Mesendoderm (in vitro differentiated cells): ENCODE measurements at regions not wholly inside any gene's neighbourhood (a gene's known extent, or its start where the extent isn't known, plus 50 kb on each side); places are given as distances from the start of the nearest gene placed in this dataset.

Experiments used
- DNase-seq: peaks from one replicate; pipeline ENCODE4 v3.0.0; 2013
- H2AK5ac ChIP-seq: 2 replicates; pipeline ENCODE4 v1.6.1; 2013; ENCODE audit warnings: low read length, inconsistent platforms
- H2BK120ac ChIP-seq: 2 replicates; pipeline ENCODE4 v1.6.1; 2013; ENCODE audit warnings: low read depth, mild to moderate bottlenecking, low read length, moderate library complexity, mixed read lengths
- H2BK15ac ChIP-seq: replicated peaks from 2 replicates; pipeline ENCODE4 v1.6.1; 2013; ENCODE audit warnings: low read depth, mild to moderate bottlenecking, moderate library complexity
- H2BK5ac ChIP-seq: 2 replicates; pipeline ENCODE4 v1.6.1; 2013; ENCODE audit warnings: low read length, inconsistent platforms
- H3K18ac ChIP-seq: 2 replicates; pipeline ENCODE4 v1.6.1; 2013; ENCODE audit warnings: mild to moderate bottlenecking, low read length, mixed read lengths
- H3K23ac ChIP-seq: one replicate; pipeline ENCODE4 v1.6.1; 2013; ENCODE audit warnings: low read length
- H3K27ac ChIP-seq: 2 replicates; pipeline ENCODE4 v1.5.1; 2013; ENCODE audit warnings: low read depth, mild to moderate bottlenecking, inconsistent platforms, low read length, moderate library complexity
- H3K27me3 ChIP-seq: 2 replicates; pipeline ENCODE4 v1.6.1; 2013; ENCODE audit warnings: low read length, control low read depth, mild to moderate bottlenecking, inconsistent platforms; ENCODE audit not compliant: insufficient read depth, poor library complexity
- H3K36me3 ChIP-seq: 2 replicates; pipeline ENCODE4 v1.6.1; 2013; ENCODE audit warnings: low read length, inconsistent platforms; ENCODE audit not compliant: control insufficient read depth, insufficient read depth
- H3K4ac ChIP-seq: one replicate; pipeline ENCODE4 v1.6.1; 2013; ENCODE audit warnings: low read depth, mild to moderate bottlenecking, low read length, moderate library complexity
- H3K4me1 ChIP-seq: 2 replicates; pipeline ENCODE4 v1.6.1; 2013; ENCODE audit warnings: low read depth, low read length, inconsistent platforms; ENCODE audit not compliant: control insufficient read depth
- H3K4me2 ChIP-seq: 2 replicates; pipeline ENCODE4 v1.6.1; 2013; ENCODE audit warnings: low read length
- H3K4me3 ChIP-seq: 2 replicates; pipeline ENCODE4 v1.5.1; 2013; ENCODE audit warnings: mild to moderate bottlenecking, low read length
- H3K56ac ChIP-seq: one replicate; pipeline ENCODE4 v1.6.1; 2013; ENCODE audit warnings: low read length
- H3K79me1 ChIP-seq: 2 replicates; pipeline ENCODE4 v1.6.1; 2013; ENCODE audit warnings: low read length, inconsistent platforms
- H3K79me2 ChIP-seq: 2 replicates; pipeline ENCODE4 v1.6.1; 2013; ENCODE audit warnings: mild to moderate bottlenecking, low read length; ENCODE audit not compliant: control insufficient read depth, insufficient read depth
- H3K9ac ChIP-seq: 2 replicates; pipeline ENCODE4 v1.6.1; 2013; ENCODE audit warnings: low read length, inconsistent platforms
- H4K5ac ChIP-seq: one replicate; pipeline ENCODE4 v1.6.1; 2013; ENCODE audit warnings: low read length
- H4K8ac ChIP-seq: one replicate; pipeline ENCODE4 v1.6.1; 2013; ENCODE audit warnings: low read depth, mild to moderate bottlenecking, control low read depth, low read length, moderate library complexity
- WGBS: extraction: QIAGEN DNeasy Blood & Tissue Kit; methylation state at CpG from one replicate; pipeline ENCODE4 v1.1.7; 2013; ENCODE audit warnings: low lambda C conversion rate, missing lambda C conversion rate; ENCODE audit not compliant: insufficient coverage; ENCODE audit errors: extremely low coverage; 5-methylcytosine and 5-hydroxymethylcytosine counted together

DNA sequence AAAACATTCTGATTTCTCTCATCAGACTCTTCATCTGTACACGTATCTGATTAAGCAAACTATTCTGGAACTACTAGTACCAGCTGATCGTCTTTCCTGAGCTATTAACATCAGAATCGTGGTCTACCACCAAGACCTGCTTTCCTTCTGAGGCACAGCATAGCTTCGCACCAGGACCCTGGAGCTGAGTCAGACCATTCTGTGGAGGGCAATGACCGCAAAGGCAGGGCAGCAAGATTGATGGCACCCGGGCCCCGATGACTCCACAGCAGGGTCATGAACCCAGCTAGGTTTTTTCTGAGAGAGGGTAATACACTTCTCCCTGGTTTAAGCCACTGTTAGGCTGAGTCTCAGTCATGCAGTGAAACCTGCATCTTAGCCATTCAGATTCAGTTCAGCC is 158.7 kb upstream of the GPR12 start:
- H2BK5ac ChIP-seq, result no peak overlapping the region
- no peak overlapping the region for H3K4me2 ChIP-seq
- DNase-seq, result no peak
- no peak overlapping the region for H3K4me3 ChIP-seq
- no peak overlapping the region for H3K9ac ChIP-seq
- WGBS, result no CpG with 5 or more reads among the region's 7 CpGs
- H3K4me1 ChIP-seq, result no peaks in the 10 kb centered on the region
- H2BK15ac ChIP-seq, result no peak overlapping the region
- no peak overlapping the region for H2AK5ac ChIP-seq
- no peaks in the 10 kb centered on the region for H3K36me3 ChIP-seq
- no peak overlapping the region for H2BK120ac ChIP-seq
- H3K79me2 ChIP-seq, result no peaks in the 10 kb centered on the region
- no peak overlapping the region for H3K23ac ChIP-seq
- no peak overlapping the region for H3K27ac ChIP-seq
- H3K56ac ChIP-seq, result no peak overlapping the region
- no peak overlapping the region for H4K8ac ChIP-seq
- H3K79me1 ChIP-seq, result no peaks in the 10 kb centered on the region
- H4K5ac ChIP-seq, result no peak overlapping the region
- no peaks in the 10 kb centered on the region for H3K27me3 ChIP-seq
- H3K4ac ChIP-seq, result no peak overlapping the region
- H3K18ac ChIP-seq, result no peak overlapping the region

DNA sequence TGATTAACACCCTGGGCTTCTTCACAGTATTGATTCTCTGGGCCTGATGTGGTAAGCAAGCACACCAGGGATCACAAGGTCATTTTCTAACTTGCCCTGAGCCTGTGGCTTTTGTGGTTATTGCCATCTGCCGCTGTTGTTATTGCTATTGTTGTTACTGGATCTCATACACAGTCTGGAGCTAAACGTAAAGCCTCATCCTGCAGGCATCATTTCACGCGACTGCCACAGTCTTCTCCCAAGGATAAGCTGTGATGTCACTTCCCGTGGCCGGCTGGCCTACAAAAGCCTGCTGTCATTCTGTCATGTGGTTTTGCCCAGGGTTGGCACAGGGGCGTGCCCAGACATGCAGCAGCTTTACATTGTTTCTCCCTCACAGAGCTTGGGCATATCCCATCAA is 154.0 kb upstream of the GPR12 start:
- Histone ChIP-seq H3K4me1 (no peaks in the 10 kb centered on the region), H4K5ac (no peak overlapping the region), H2BK15ac (no peak overlapping the region), H3K27ac (no peak overlapping the region), H3K23ac (no peak overlapping the region), H3K27me3 (no peaks in the 10 kb centered on the region), H4K8ac (no peak overlapping the region), H3K4ac (no peak overlapping the region), H2BK120ac (no peak overlapping the region), H2AK5ac (no peak overlapping the region), H2BK5ac (no peak overlapping the region), H3K9ac (no peak overlapping the region), H3K18ac (no peak overlapping the region), H3K79me1 (no peaks in the 10 kb centered on the region), H3K79me2 (no peaks in the 10 kb centered on the region), H3K4me2 (no peak overlapping the region), H3K36me3 (no peaks in the 10 kb centered on the region), H3K56ac (no peak overlapping the region), H3K4me3 (no peak overlapping the region)
- WGBS, result no CpG with 5 or more reads among the region's 7 CpGs
- no peak for DNase-seq

DNA sequence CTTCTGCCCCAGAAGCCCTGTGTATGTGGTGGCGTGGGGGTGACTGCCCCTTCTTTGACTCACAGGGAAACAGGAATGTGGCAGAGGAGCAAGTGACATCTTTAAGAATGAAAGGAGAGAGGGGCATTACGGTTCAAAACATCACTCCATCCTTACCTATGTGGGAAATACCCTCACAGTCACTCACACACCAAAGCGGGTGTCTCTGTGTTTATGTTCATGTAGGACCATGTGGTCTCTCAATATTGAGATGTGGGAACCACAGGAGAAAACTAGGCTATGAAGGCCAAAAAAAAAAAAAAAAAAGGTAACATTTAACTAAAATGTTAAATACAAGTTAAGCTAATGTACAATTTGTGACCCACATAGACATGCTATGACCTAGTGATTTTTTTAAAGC is 153.6 kb upstream of the GPR12 start:
- no peak for DNase-seq
- Histone ChIP-seq H3K18ac (no peak overlapping the region), H4K8ac (no peak overlapping the region), H3K79me1 (no peaks in the 10 kb centered on the region), H4K5ac (no peak overlapping the region), H2BK5ac (no peak overlapping the region), H3K4me3 (no peak overlapping the region), H3K23ac (no peak overlapping the region), H3K9ac (no peak overlapping the region), H2BK15ac (no peak overlapping the region), H2AK5ac (no peak overlapping the region), H3K27me3 (no peaks in the 10 kb centered on the region), H2BK120ac (no peak overlapping the region), H3K36me3 (no peaks in the 10 kb centered on the region), H3K4me2 (no peak overlapping the region), H3K56ac (no peak overlapping the region), H3K4ac (no peak overlapping the region), H3K4me1 (no peaks in the 10 kb centered on the region), H3K27ac (no peak overlapping the region), H3K79me2 (no peaks in the 10 kb centered on the region)
- no CpG with 5 or more reads among the region's 3 CpGs for WGBS

GRCh38 chr13:26910754-26911465 is 150.3 kb upstream of the GPR12 start:
- no peak overlapping the region for H3K4ac ChIP-seq
- H3K4me3 ChIP-seq, result no peak overlapping the region
- no peak overlapping the region for H2BK5ac ChIP-seq
- no peaks in the 10 kb centered on the region for H3K79me1 ChIP-seq
- no peaks in the 10 kb centered on the region for H3K79me2 ChIP-seq
- H3K27ac ChIP-seq, result no peak overlapping the region
- no peaks in the 10 kb centered on the region for H3K27me3 ChIP-seq
- H3K23ac ChIP-seq, result no peak overlapping the region
- no peaks in the 10 kb centered on the region for H3K4me1 ChIP-seq
- H3K18ac ChIP-seq, result no peak overlapping the region
- no peak overlapping the region for H3K9ac ChIP-seq
- H3K4me2 ChIP-seq, result no peak overlapping the region
- H2BK15ac ChIP-seq, result no peak overlapping the region
- no peak overlapping the region for H2AK5ac ChIP-seq
- no peak overlapping the region for H3K56ac ChIP-seq
- no peaks in the 10 kb centered on the region for H3K36me3 ChIP-seq
- no peak overlapping the region for H4K5ac ChIP-seq
- no peak overlapping the region for H2BK120ac ChIP-seq
- no peak overlapping the region for H4K8ac ChIP-seq
- no peak for DNase-seq
- WGBS, result no CpG with 5 or more reads among the region's 13 CpGs

DNA sequence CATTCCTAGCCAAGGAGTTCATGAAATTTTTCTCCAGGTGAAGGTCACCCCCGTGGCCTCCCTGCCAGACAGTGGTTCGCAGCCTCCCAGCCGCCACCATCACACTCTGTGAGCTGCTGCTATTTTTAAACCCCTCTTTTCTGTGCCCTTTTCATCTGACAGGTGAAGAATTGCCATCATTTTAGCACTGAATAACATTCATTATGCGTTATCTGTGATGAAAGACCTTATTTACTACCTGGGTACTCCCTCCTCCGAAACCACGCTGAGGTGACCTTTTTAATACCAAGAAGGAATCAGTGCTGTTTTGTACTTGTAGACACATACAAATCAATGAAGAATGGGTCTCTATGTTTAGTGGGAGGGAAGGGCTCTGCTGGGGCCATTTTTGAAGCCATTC is 148.9 kb upstream of the GPR12 start:
- Histone ChIP-seq H3K79me2 (no peaks in the 10 kb centered on the region), H3K9ac (no peak overlapping the region), H3K4me3 (no peak overlapping the region), H3K18ac (no peak overlapping the region), H3K23ac (no peak overlapping the region), H3K36me3 (no peaks in the 10 kb centered on the region), H4K5ac (no peak overlapping the region), H3K27ac (no peak overlapping the region), H2BK15ac (no peak overlapping the region), H4K8ac (no peak overlapping the region), H3K4me1 (no peaks in the 10 kb centered on the region), H2BK120ac (no peak overlapping the region), H3K79me1 (no peaks in the 10 kb centered on the region), H2BK5ac (no peak overlapping the region), H3K56ac (no peak overlapping the region), H3K4me2 (no peak overlapping the region), H2AK5ac (no peak overlapping the region), H3K4ac (no peak overlapping the region), H3K27me3 (no peaks in the 10 kb centered on the region)
- no peak for DNase-seq
- no CpG with 5 or more reads among the region's 6 CpGs for WGBS

DNA sequence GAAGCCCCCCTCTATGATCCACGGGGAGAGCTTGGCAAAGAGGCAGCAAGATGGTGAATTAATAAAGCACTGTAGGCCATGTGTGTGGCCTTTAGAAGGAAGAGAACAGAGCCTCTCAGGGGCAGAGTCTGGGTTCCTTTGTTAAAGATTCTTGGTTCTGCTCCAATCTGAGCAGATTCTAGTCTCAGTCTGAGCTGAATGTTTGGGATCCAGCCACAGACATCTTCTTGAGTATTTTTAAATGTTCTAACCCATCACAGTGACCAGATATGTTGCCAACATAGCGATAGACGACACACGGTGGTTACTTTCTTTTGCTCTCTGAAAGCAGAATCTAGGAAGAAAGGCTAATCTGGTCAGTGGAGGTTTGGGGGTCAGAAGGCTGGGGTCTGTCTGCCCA is 147.5 kb upstream of the GPR12 start:
- no peak for DNase-seq
- no peak overlapping the region for H2AK5ac ChIP-seq
- H3K27me3 ChIP-seq, result no peaks in the 10 kb centered on the region
- H2BK5ac ChIP-seq, result no peak overlapping the region
- H4K8ac ChIP-seq, result no peak overlapping the region
- no peaks in the 10 kb centered on the region for H3K79me1 ChIP-seq
- no peak overlapping the region for H2BK120ac ChIP-seq
- no peak overlapping the region for H4K5ac ChIP-seq
- H3K9ac ChIP-seq, result no peak overlapping the region
- H3K56ac ChIP-seq, result no peak overlapping the region
- no peak overlapping the region for H3K18ac ChIP-seq
- no peaks in the 10 kb centered on the region for H3K4me1 ChIP-seq
- H3K4me2 ChIP-seq, result no peak overlapping the region
- H3K4me3 ChIP-seq, result no peak overlapping the region
- no peaks in the 10 kb centered on the region for H3K79me2 ChIP-seq
- H3K23ac ChIP-seq, result no peak overlapping the region
- WGBS, result no CpG with 5 or more reads among the region's 4 CpGs
- no peak overlapping the region for H2BK15ac ChIP-seq
- H3K36me3 ChIP-seq, result no peaks in the 10 kb centered on the region
- H3K27ac ChIP-seq, result no peak overlapping the region
- no peak overlapping the region for H3K4ac ChIP-seq
